ENCODE measurements at regions not wholly inside any gene's neighbourhood (a gene's known extent, or its start where the extent isn't known, plus 50 kb on each side); places are given as distances from the start of the nearest gene placed in this dataset.

DNA sequence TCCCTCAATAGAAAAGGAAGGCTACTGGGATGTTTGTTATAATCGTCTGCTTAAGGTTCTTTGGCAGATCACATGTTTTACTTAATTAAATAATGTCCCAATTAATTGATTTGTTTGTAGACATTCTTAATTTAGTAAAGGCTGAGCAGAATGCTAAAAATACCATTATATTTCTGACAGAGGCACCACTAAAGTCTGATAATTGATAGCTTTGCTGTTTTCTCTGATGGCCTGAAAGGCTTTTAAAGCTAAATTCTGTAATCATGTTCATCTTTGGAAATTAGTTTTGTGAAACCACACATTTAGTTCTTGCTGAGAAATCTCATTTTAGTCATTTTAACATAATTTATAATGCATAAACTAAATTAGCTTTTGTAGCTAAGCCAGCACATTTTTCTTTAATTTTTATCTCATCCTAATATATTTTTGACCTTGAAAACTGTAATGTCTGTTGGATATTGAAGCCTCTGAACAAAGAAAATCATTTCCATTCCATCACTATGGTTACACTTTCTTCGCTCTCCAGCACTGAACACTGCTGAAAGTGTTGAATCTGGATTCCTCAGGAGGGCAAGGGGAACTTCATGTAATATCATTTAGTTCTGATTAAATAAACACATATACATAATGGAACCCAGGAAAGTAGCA lies 329.4 kb downstream of the ELAVL2 start:
- CTCF ChIA-PET: no interaction called here

GRCh38 chr9:23497137-23497504 lies 328.9 kb downstream of the ELAVL2 start:
- POLR2A ChIA-PET: no interaction called here
- CTCF ChIA-PET: no interaction called here

More for the DNA sequence above, 329.4 kb downstream of the ELAVL2 start:
- POLR2A ChIA-PET: no interaction called here

GRCh38 chr9:23502004-23502403 lies 324.0 kb downstream of the ELAVL2 start:
- ChIA-PET POLR2A (no interaction called here), CTCF (no interaction called here)

- POLR2A ChIA-PET: no interaction called here
- CTCF ChIA-PET: no interaction called here
These were observed 303.1 kb downstream of the ELAVL2 start for GRCh38 chr9:23522952-23523351.

- POLR2A ChIA-PET: no interaction called here
- CTCF ChIA-PET: no interaction called here
These were observed 301.4 kb downstream of the ELAVL2 start for GRCh38 chr9:23524607-23525155.

- ChIA-PET POLR2A (no interaction called here), CTCF (no interaction called here)
These were observed 299.2 kb downstream of the ELAVL2 start for GRCh38 chr9:23526806-23527205.

DNA sequence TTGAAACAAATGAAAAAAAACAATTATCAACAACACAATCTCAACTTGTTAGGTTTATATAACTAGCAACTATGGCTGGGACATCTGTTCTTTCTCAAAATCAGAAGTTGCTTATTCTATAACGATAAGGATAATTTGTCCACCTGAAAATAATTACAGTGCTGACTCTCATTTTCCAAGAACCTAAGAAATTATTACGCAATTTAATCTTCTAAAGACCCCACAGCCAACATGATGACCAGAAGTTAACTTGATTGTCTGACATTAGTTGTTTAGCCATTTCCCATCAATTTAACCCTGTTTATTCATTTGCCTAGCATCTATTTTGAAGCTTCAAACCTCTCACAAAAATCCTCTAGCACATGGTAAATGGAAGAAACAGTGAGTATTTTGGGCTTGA lies 293.8 kb downstream of the ELAVL2 start:
- POLR2A ChIA-PET: no interaction called here
- CTCF ChIA-PET: no interaction called here

GRCh38 chr9:23537192-23538066 lies 288.6 kb downstream of the ELAVL2 start:
- POLR2A ChIA-PET: no interaction called here
- CTCF ChIA-PET: no interaction called here

- ChIA-PET POLR2A (no interaction called here), CTCF (no interaction called here)
These were observed 288.0 kb downstream of the ELAVL2 start for GRCh38 chr9:23538067-23538402.

GRCh38 chr9:23538461-23539003 lies 287.5 kb downstream of the ELAVL2 start:
- CTCF ChIA-PET: no interaction called here
- POLR2A ChIA-PET: no interaction called here

DNA sequence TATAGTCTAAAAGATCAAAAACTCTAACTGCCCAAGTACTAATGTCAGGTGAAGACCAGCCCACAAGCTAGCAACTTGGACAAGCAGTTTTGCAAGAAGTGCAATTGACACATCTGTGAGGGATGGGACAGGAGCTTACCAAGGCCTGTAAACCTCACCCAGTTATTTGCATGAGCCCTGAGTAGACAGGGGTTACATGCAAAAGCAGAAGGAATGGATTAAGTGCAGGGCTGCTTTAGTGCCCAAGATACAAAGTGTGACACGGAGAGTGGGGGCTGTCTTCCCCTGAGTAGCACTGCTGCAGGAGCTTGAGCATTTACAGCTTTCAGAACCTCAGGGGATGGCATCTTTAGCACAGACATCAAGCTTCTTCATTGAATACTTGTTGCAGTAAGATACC lies 286.7 kb downstream of the ELAVL2 start:
- CTCF ChIA-PET: no interaction called here
- POLR2A ChIA-PET: no interaction called here

- CTCF ChIA-PET: no interaction called here
- POLR2A ChIA-PET: no interaction called here
These were observed 284.1 kb downstream of the ELAVL2 start for GRCh38 chr9:23541976-23542375.

DNA sequence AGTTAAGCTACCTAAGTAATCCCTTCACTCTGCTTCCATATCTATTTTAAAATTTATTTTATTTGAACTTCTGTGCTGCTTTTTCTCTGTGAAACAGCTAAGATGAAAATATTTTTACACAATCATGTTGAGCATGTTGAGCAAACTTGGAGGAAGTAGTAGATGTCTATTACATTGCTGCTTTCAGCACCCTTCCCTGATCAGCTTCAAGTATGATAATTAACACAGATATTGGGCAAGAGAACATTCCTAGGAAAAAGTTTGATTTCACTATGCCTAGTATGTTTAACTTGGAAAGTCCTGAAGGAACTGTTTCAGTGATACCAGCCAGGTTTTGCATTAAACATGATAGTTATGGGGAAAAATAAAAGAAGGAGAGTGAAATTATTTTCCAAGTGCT lies 283.6 kb downstream of the ELAVL2 start:
- CTCF ChIA-PET: no interaction called here
- POLR2A ChIA-PET: no interaction called here

DNA sequence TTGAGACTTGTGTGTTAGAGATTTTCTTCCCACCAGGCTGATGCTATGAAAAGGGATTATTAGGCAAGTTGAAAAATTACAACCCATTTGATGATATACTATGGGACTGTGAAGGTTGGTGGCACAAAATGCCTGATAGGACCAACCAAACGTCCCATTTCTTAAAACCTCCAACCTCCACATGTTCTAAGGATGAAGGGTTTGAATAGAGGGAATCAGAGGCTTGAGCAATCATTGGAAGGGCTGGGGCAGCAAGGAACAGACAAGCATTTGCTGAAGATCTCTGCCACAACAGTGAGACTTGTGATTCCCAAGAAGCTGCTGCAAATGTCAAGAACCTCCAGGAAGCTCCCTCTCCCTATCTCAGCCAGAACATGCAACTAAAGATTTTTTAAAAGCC lies 283.1 kb downstream of the ELAVL2 start:
- CTCF ChIA-PET: no interaction called here
- POLR2A ChIA-PET: no interaction called here

GRCh38 chr9:23543419-23543818 lies 282.6 kb downstream of the ELAVL2 start:
- ChIA-PET CTCF (no interaction called here), POLR2A (no interaction called here)

GRCh38 chr9:23545728-23546127 lies 280.3 kb downstream of the ELAVL2 start:
- ChIA-PET CTCF (no interaction called here), POLR2A (no interaction called here)

DNA sequence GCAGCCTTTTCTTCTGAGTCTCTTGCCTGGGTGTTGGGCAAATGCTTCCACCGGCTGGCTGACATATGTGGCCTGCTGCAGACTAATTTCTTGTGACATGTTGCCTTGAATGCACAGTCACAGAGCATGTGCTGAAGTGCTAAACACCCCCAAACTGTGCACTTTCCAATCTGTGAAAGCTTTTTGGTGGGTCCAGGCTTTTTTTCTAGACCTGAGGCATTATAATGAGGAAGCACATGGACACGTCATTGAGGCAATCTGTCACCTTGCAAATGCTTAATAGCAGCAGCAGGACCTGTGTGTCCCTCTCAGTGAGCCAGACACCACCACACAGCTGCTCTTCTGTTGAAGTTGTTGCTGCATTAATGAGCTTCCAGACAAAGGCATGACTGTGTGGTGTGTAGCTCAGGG lies 274.7 kb downstream of the ELAVL2 start:
- ChIA-PET CTCF (no interaction called here), POLR2A (no interaction called here)

- CTCF ChIA-PET: no interaction called here
- POLR2A ChIA-PET: no interaction called here
These were observed 273.9 kb downstream of the ELAVL2 start for GRCh38 chr9:23551929-23552707.

GRCh38 chr9:23552876-23553601 lies 273.0 kb downstream of the ELAVL2 start:
- POLR2A ChIA-PET: no interaction called here
- CTCF ChIA-PET: no interaction called here

DNA sequence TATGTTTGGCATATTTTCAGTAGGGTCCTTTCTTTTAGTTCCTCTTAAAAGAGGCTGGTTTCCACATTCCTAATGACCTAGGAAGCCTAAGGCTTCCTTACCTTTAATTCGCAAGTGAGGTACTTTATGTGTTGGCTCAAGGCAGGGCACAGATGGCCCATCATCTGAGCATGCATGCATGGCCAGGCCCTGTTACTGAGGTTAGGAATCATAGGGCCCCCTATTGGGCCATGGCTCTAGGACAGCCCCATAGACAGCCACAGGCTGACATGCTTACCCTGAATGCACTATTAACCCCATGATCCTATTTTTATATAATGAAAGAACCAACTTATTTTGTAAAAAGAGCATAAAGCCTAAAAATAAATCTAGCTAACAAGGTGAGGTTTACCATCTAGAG lies 271.4 kb downstream of the ELAVL2 start:
- CTCF ChIA-PET: no interaction called here
- POLR2A ChIA-PET: no interaction called here

Data from activated CD8-positive, alpha-beta memory T cell treated with anti-CD3 and anti-CD28 coated beads for 36 hours (primary cell).